HepG2 (cell line): ENCODE measurements at regions not wholly inside any gene's neighbourhood (a gene's known extent, or its start where the extent isn't known, plus 50 kb on each side); places are given as distances from the start of the nearest gene placed in this dataset.

Experiments
- ATAC-seq: fragments of 200-7000 bp; cut with Tn5 transposase; 3 replicates; pipeline ENCODE4 v1.9.1; 2020; ENCODE audit warnings: mild to moderate bottlenecking, moderate library complexity
- BruUV-seq: library from RNA; stranded (reverse); fragments of 400-500 nt; replicated peaks from 2 replicates; lab custom pipeline; 2021; lab: Mats Ljungman, UMichigan
- CTCF ChIA-PET: fragments of 300-600 bp; formaldehyde crosslinking; extraction: SDS; loops from one replicate; lab custom pipeline; 2021; ENCODE audit warnings: low total read pairs, inconsistent platforms, low intra/inter-chr PET ratio; lab: Yijun Ruan, JAX
- POLR2A ChIA-PET: fragments of 350-600 bp; sonication (Branson Sonifier 250); formaldehyde crosslinking; loops from one replicate; lab custom pipeline; 2020; ENCODE audit warnings: antibody characterized with exemption, inconsistent platforms; lab: Yijun Ruan, JAX
- DNase-seq: peaks from one replicate; pipeline ENCODE4 v3.0.0-alpha.2; 2015; ENCODE audit warnings: low spot score
- FAIRE-seq: peaks from 3 replicates; lab custom pipeline; 2011; peaks lifted over from hg19 to GRCh38; lab: Jason Lieb, UNC
- H2AFZ ChIP-seq: one replicate; pipeline ENCODE4 v1.6.1; 2011; ENCODE audit warnings: low read length, inconsistent platforms
- H3K27ac ChIP-seq: fragments of 300-600 bp; 3 replicates; pipeline ENCODE4 v1.8.0; 2011; ENCODE audit warnings: mixed run types, mild to moderate bottlenecking, mixed read lengths, low read length, inconsistent platforms; ENCODE audit not compliant: insufficient read depth; ENCODE audit errors: extremely low read length
- H3K27me3 ChIP-seq, 2 experiments: fragments of 200-600 bp in 1 of 2; 2 replicates in 1 of 2; 3 replicates in 1 of 2; pipeline versions ENCODE4 v1.6.0 to v1.8.0; 2011; ENCODE audit warnings: low read length in 2 of 2, mild to moderate bottlenecking in 2 of 2, moderate library complexity in 2 of 2, inconsistent platforms in 1 of 2; ENCODE audit not compliant: insufficient read depth in 2 of 2, control insufficient read depth in 1 of 2
- H3K36me3 ChIP-seq, 2 experiments: fragments of 200-600 bp in 1 of 2; replicated peaks in 1 of 2; 2 replicates in 1 of 2; 3 replicates in 1 of 2; pipeline versions ENCODE4 v1.5.1 to v1.8.0; 2011; ENCODE audit warnings: low read length in 2 of 2, inconsistent platforms in 1 of 2; ENCODE audit not compliant: insufficient read depth in 2 of 2, control insufficient read depth in 1 of 2
- H3K4me1 ChIP-seq: 2 replicates; pipeline ENCODE4 v1.5.1; 2012; ENCODE audit warnings: low read length, inconsistent platforms; ENCODE audit not compliant: insufficient read depth
- H3K4me2 ChIP-seq: 2 replicates; pipeline ENCODE4 v1.6.0; 2011; ENCODE audit warnings: low read depth, low read length, inconsistent platforms
- H3K4me3 ChIP-seq, 3 experiments: fragments of 200-600 bp in 1 of 3; sonication (generic), shearing (Covaris generic) in 1 of 3; replicated peaks in 1 of 3; 2 replicates each; pipeline ENCODE4 v1.5.1; 2011 to 2016; ENCODE audit warnings: low read length in 3 of 3, inconsistent platforms in 2 of 3, low read depth in 2 of 3, mild to moderate bottlenecking in 2 of 3, control low read depth in 1 of 3, mixed read lengths in 1 of 3; ENCODE audit not compliant: insufficient read depth in 1 of 3
- H3K79me2 ChIP-seq: one replicate; pipeline ENCODE4 v1.6.1; 2011; ENCODE audit warnings: low read length, inconsistent platforms; ENCODE audit not compliant: insufficient read depth
- H3K9ac ChIP-seq: 2 replicates; pipeline ENCODE4 v1.6.0; 2011; ENCODE audit warnings: mild to moderate bottlenecking, low read depth, low read length, inconsistent platforms; ENCODE audit not compliant: insufficient read depth
- H3K9me3 ChIP-seq: 2 replicates; pipeline ENCODE4 v1.5.1; 2012; ENCODE audit warnings: mild to moderate bottlenecking, low read length
- H4K20me1 ChIP-seq: 2 replicates; pipeline ENCODE4 v1.6.0; 2011; ENCODE audit warnings: inconsistent platforms, mild to moderate bottlenecking, low read length, moderate library complexity; ENCODE audit not compliant: insufficient read depth
- CBX1 ChIP-seq: IDR thresholded peaks from one replicate; pipeline ENCODE4 v1.6.1; 2016; ENCODE audit warnings: antibody characterized with exemption, low read depth
- CTCF ChIP-seq: sonication (generic); formaldehyde crosslinking; IDR thresholded peaks from 2 replicates; pipeline ENCODE4 v1.5.0; 2020; ENCODE audit warnings: mild to moderate bottlenecking, missing genetic modification reagents, moderate library complexity
- FOSL2 ChIP-seq: sonication (generic); formaldehyde crosslinking; IDR thresholded peaks from 2 replicates; pipeline ENCODE4 v1.4.0; 2020; ENCODE audit warnings: missing genetic modification reagents
- FOXA3 ChIP-seq: IDR thresholded peaks from 2 replicates; pipeline ENCODE4 v1.6.1; 2016; ENCODE audit warnings: missing genetic modification reagents, missing compliant biosample characterization
- GATAD2A ChIP-seq: IDR thresholded peaks from 2 replicates; pipeline ENCODE4 v1.6.1; 2016
- HMGXB4 ChIP-seq, 2 experiments: sonication (generic) in 1 of 2; formaldehyde crosslinking in 1 of 2; IDR thresholded peaks; 2 replicates each; pipeline versions ENCODE4 v1.4.0 to v1.6.1; 2018 to 2020; ENCODE audit warnings: missing genetic modification reagents in 2 of 2, borderline replicate concordance in 1 of 2, low read depth in 1 of 2, mild to moderate bottlenecking in 1 of 2, missing biosample characterization in 1 of 2
- HOXA5 ChIP-seq: sonication (generic); formaldehyde crosslinking; IDR thresholded peaks from 2 replicates; pipeline ENCODE4 v1.4.0; 2020; ENCODE audit warnings: missing genetic modification reagents
- ISL2 ChIP-seq: sonication (generic); formaldehyde crosslinking; IDR thresholded peaks from 2 replicates; pipeline ENCODE4 v1.5.0; 2020; ENCODE audit warnings: missing genetic modification reagents
- KAT8 ChIP-seq: IDR thresholded peaks from 2 replicates; pipeline ENCODE4 v1.6.1; 2016; ENCODE audit warnings: missing genetic modification reagents, missing compliant biosample characterization
- KMT2B ChIP-seq: IDR thresholded peaks from 2 replicates; pipeline ENCODE4 v1.6.1; 2016; ENCODE audit warnings: missing genetic modification reagents, missing compliant biosample characterization
- MIXL1 ChIP-seq: IDR thresholded peaks from 2 replicates; pipeline ENCODE4 v1.6.1; 2016
- NCOA1 ChIP-seq: sonication (generic); formaldehyde crosslinking; IDR thresholded peaks from 2 replicates; pipeline ENCODE4 v1.9.0; 2021; ENCODE audit warnings: missing genetic modification reagents
- POGZ ChIP-seq: sonication (generic); formaldehyde crosslinking; IDR thresholded peaks from 2 replicates; pipeline ENCODE4 v1.4.0; 2020; ENCODE audit warnings: mild to moderate bottlenecking, missing genetic modification reagents
- RAD21 ChIP-seq: fragments of 450-650 bp; formaldehyde crosslinking; IDR thresholded peaks from 2 replicates; pipeline ENCODE4 v1.5.0; 2020; ENCODE audit warnings: mild to moderate bottlenecking
- SMAD3 ChIP-seq: sonication (generic); formaldehyde crosslinking; IDR thresholded peaks from 2 replicates; pipeline ENCODE4 v1.4.0; 2020; ENCODE audit warnings: missing genetic modification reagents
- SMC3 ChIP-seq: IDR thresholded peaks from 2 replicates; pipeline ENCODE4 v1.6.1; 2011; ENCODE audit warnings: low read length, improper control_type of control experiment
- STAG1 ChIP-seq: sonication (generic); formaldehyde crosslinking; IDR thresholded peaks from 2 replicates; pipeline ENCODE4 v1.4.0; 2020; ENCODE audit warnings: missing genetic modification reagents
- YEATS2 ChIP-seq: sonication (generic); formaldehyde crosslinking; IDR thresholded peaks from 2 replicates; pipeline ENCODE4 v1.4.0; 2020; ENCODE audit warnings: missing genetic modification reagents, borderline replicate concordance
- ZBTB33 ChIP-seq: sonication (generic); formaldehyde crosslinking; IDR thresholded peaks from 2 replicates; pipeline ENCODE4 v1.4.0; 2020; ENCODE audit warnings: missing genetic modification reagents
- ZMYM4 ChIP-seq: sonication (generic); formaldehyde crosslinking; IDR thresholded peaks from 2 replicates; pipeline ENCODE4 v1.8.1; 2023; ENCODE audit warnings: mild to moderate bottlenecking, missing genetic modification reagents
- ZNF205 ChIP-seq: IDR thresholded peaks from 2 replicates; pipeline ENCODE4 v1.6.1; 2018; ENCODE audit warnings: missing biosample characterization, missing genetic modification reagents
- WGBS: methylation state at CpG from one replicate; pipeline ENCODE4 v1.1.6; 2017; ENCODE audit warnings: low lambda C conversion rate; 5-methylcytosine and 5-hydroxymethylcytosine counted together
- in situ Hi-C: cut with HindIII; loops from 2 replicates; pipeline ENCODE4 v1.10.0; 2017; ENCODE audit warnings: low pct_unique_long_range_greater_than_20kb; ENCODE audit not compliant: extremely low pct_ligation_motif_present
- intact Hi-C: fragments of 100-400 bp; cut with micrococcal nuclease; formaldehyde crosslinking; loops from one replicate; pipeline ENCODE4 v1.10.0; 2022; ENCODE audit not compliant: unreplicated experiment

GRCh38 chr1:173420330-173420806 is 56.8 kb upstream of the PRDX6 start:
- Histone ChIP-seq H3K36me3 (peaks cover 5 to 14% of the 10 kb centered on the region in 2 experiments; a peak in 4 of 5 replicates), H3K4me2 (peak overlapping the region; percentile 50; the same call in 1 of the 2 replicates), H3K27ac (no peak overlapping the region), H3K79me2 (no peaks in the 10 kb centered on the region), H2AFZ (no peak overlapping the region), H3K27me3 (no peaks in the 10 kb centered on the region), H3K9me3 (no peaks in the 10 kb centered on the region), H4K20me1 (no peaks in the 10 kb centered on the region), H3K9ac (no peak overlapping the region), H3K4me3 (no peak overlapping the region), H3K4me1 (no peaks in the 10 kb centered on the region)
- in situ Hi-C loops (loop anchor here (5.0 kb wide), 1 partner anchor 402 kb away; the partner anchor contains the start of genes CENPL and DARS2), intact Hi-C loops (loop anchor here (1.0 to 10.0 kb wide), 5 partner anchors 86 to 796 kb away; partner anchors contain the start of genes CENPL, DARS2 and KLHL20)
- CTCF ChIA-PET = interaction anchor here (1.2 to 2.0 kb wide), 2 partner anchors 86 to 677 kb away, joined by 3 to 10 read pairs; no protein-coding TSS in a partner anchor
- POLR2A ChIA-PET = no interaction called here
- ATAC-seq (peak; percentile 90), FAIRE-seq (peak; percentile 95), DNase-seq (peak; percentile 64)
- BruUV-seq = no TSS peak
- 32% methylated on average over 7 of the region's 7 CpGs for WGBS
- TF ChIP-seq FOXA3 (CRISPR knock-in tag) (peak; percentile 24; the same call in 1 of the 2 replicates), SMAD3 (peak; percentile 56; the same call in 1 of the 2 replicates), ZBTB33 (CRISPR knock-in tag) (peak; percentile 16; the same call in 1 of the 2 replicates), GATAD2A (CRISPR knock-in tag) (0 out of 2 replicates have a peak, but pooled peaks have one; percentile 19), KMT2B (CRISPR knock-in tag) (0 out of 2 replicates have a peak, but pooled peaks have one; percentile 32), CBX1 (no peak), ZNF205 (CRISPR knock-in tag) (no peak), YEATS2 (CRISPR knock-in tag) (0 out of 2 replicates have a peak, but pooled peaks have one; percentile 20), SMC3 (peak; percentile 82), STAG1 (CRISPR knock-in tag) (peak; percentile 89), RAD21 (CRISPR knock-in tag) (peak; percentile 77), MIXL1 (CRISPR knock-in tag) (0 out of 2 replicates have a peak, but pooled peaks have one; percentile 59), KAT8 (CRISPR knock-in tag) (0 out of 2 replicates have a peak, but pooled peaks have one; percentile 44), NCOA1 (CRISPR knock-in tag) (no peak), FOSL2 (CRISPR knock-in tag) (0 out of 2 replicates have a peak, but pooled peaks have one; percentile 11), ISL2 (no peak), HMGXB4 (CRISPR knock-in tag; IDR thresholded peaks at IDR 0.05; ENCODE audit: borderline replicate concordance in 1 of 2, low read depth in 1 of 2) (peak in 1 of 2 experiments; percentile 41; a peak in 1 of 4 replicates), POGZ (CRISPR knock-in tag) (peak; percentile 53), HOXA5 (no peak), ZMYM4 (CRISPR knock-in tag) (peak; percentile 33; the same call in 1 of the 2 replicates), CTCF (CRISPR knock-in tag) (peak; percentile 83)
